ENCODE measurements at regions not wholly inside any gene's neighbourhood (a gene's known extent, or its start where the extent isn't known, plus 50 kb on each side); places are given as distances from the start of the nearest gene placed in this dataset.

DNA sequence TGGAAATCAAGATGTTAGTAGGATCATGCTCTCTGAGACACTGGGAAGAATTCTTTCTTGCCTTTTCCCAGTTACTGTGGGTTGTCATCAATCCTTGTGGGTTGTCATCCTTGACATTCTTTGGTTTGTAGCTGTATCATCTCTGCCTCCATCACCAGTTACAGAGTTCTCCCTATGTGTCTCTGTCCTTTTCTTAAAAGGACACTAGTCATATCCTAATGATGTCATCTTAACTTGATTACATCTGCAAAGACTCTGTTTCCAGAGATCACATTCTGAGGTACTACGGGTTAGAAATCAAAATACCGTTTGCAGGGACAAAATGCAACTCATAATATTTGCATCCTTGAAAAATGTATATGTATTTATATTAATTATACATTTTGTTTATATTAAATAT lies 500.4 kb downstream of the ZBBX start:
- Histone ChIP-seq H3K9me2 (replicated peaks; ENCODE audit: control insufficient read depth, low read length) (no peaks in the 10 kb centered on the region), H3K4me1 (ENCODE audit: control insufficient read depth, low read length) (no peaks in the 10 kb centered on the region), H3K9me3 (ENCODE audit: control insufficient read depth, insufficient read depth, low read length) (no peaks in the 10 kb centered on the region), H3K4me3 (ENCODE audit: low read length) (no peak overlapping the region), H3K36me3 (ENCODE audit: control insufficient read depth, low read length) (no peaks in the 10 kb centered on the region), H3F3A (ENCODE audit: control insufficient read depth, insufficient read depth) (no peaks in the 10 kb centered on the region), H3K79me2 (ENCODE audit: control insufficient read depth, low read length) (no peaks in the 10 kb centered on the region), H3K4me2 (ENCODE audit: low read length) (no peak overlapping the region), H3K27ac (ENCODE audit: low read depth, low read length) (no peak overlapping the region), H4K20me1 (ENCODE audit: control insufficient read depth, insufficient read depth, low read depth, low read length) (no peaks in the 10 kb centered on the region), H3K27me3 (ENCODE audit: control insufficient read depth, low read length) (no peaks in the 10 kb centered on the region)
- TF ChIP-seq, protein P1, sequence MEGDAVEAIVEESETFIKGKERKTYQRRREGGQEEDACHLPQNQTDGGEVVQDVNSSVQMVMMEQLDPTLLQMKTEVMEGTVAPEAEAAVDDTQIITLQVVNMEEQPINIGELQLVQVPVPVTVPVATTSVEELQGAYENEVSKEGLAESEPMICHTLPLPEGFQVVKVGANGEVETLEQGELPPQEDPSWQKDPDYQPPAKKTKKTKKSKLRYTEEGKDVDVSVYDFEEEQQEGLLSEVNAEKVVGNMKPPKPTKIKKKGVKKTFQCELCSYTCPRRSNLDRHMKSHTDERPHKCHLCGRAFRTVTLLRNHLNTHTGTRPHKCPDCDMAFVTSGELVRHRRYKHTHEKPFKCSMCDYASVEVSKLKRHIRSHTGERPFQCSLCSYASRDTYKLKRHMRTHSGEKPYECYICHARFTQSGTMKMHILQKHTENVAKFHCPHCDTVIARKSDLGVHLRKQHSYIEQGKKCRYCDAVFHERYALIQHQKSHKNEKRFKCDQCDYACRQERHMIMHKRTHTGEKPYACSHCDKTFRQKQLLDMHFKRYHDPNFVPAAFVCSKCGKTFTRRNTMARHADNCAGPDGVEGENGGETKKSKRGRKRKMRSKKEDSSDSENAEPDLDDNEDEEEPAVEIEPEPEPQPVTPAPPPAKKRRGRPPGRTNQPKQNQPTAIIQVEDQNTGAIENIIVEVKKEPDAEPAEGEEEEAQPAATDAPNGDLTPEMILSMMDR (IDR thresholded peaks at IDR 0.05; ENCODE audit: low read depth, low read length, poor library complexity, severe bottlenecking), result no peak
- TF ChIP-seq EZH2phosphoT487 (IDR thresholded peaks at IDR 0.05; ENCODE audit: borderline replicate concordance, low read length), result no peak

DNA sequence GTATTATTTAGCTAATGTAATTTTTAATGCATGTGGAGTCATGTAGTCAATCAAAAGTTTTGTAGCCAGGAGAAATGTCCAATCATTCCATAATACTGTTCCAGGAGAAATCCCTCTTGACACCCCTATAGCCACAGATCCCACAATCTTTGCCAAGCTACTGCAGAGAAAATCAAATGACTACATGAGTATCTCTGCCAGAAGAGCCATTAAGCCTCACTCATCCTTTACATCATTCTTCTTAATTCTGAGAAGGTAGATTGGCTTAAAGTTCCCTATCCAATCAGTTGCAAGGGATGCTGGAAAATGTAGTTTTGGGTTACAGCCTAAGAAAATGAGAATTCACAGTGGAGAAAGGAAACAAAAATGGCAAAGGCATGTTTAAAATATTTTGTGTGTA lies 502.1 kb downstream of the ZBBX start:
- H3K9me2 ChIP-seq (replicated peaks; ENCODE audit: control insufficient read depth, low read length), result no peaks in the 10 kb centered on the region
- H3K27me3 ChIP-seq (ENCODE audit: control insufficient read depth, low read length), result no peaks in the 10 kb centered on the region
- TF ChIP-seq EZH2phosphoT487 (IDR thresholded peaks at IDR 0.05; ENCODE audit: borderline replicate concordance, low read length), result no peak
- TF ChIP-seq, protein P1 (IDR thresholded peaks at IDR 0.05; ENCODE audit: low read depth, low read length, poor library complexity, severe bottlenecking), result no peak
- H3K4me3 ChIP-seq (ENCODE audit: low read length), result no peak overlapping the region
- H4K20me1 ChIP-seq (ENCODE audit: control insufficient read depth, insufficient read depth, low read depth, low read length), result no peaks in the 10 kb centered on the region
- no peaks in the 10 kb centered on the region for H3K36me3 ChIP-seq (ENCODE audit: control insufficient read depth, low read length)
- H3K4me2 ChIP-seq (ENCODE audit: low read length), result no peak overlapping the region
- no peaks in the 10 kb centered on the region for H3F3A ChIP-seq (ENCODE audit: control insufficient read depth, insufficient read depth)
- no peak overlapping the region for H3K27ac ChIP-seq (ENCODE audit: low read depth, low read length)
- no peaks in the 10 kb centered on the region for H3K9me3 ChIP-seq (ENCODE audit: control insufficient read depth, insufficient read depth, low read length)
- H3K79me2 ChIP-seq (ENCODE audit: control insufficient read depth, low read length), result no peaks in the 10 kb centered on the region
- H3K4me1 ChIP-seq (ENCODE audit: control insufficient read depth, low read length), result no peaks in the 10 kb centered on the region

DNA sequence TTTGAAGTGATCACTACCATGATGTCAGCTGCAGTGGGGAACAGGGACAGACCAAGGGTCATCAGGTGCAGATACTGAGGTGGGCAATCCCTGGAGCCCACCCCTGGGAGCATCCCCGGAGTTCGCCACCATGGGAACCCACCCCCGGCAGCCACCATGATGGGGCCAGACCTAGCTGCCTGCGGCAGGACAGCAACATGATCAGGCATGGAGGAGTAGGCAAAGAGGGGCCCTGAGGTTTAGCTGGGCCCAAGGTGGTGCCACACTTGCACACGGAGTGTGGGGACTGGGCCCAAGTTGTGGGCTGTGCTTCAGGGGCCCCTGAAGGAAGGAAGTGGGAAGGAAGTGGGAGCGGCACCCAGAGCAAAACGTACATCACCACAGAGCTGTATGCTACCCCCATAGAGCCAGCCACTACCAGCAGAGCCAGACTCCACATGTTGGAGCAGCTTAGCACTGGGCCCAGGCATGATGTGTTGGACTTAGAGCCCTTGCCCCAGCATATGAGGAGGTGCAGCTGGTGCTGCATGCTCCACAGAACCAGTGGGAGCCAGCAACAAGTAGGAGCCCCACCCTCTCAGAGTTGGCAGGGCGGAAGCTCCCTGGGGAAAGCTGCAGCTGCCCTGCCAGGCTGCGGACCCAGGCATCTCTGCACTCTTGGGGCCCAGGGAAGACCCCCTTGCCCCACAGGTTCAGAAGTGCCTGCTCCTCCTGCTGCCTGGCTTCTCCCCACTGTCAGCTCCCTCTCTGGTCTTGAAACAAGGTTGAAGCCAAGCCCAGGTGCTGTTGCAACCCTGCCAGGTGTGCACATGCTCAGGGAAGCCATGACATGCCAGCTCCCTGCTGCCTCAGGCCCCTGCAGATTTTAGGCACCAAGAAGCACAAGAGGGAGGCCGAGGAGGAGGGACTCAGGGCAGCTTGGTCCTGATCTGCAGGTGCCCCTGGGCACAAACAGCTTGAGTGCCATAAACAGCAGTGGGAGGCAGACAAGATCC lies 515.3 kb downstream of the ZBBX start:
- no peaks in the 10 kb centered on the region for H3K36me3 ChIP-seq (ENCODE audit: control insufficient read depth, low read length)
- H4K20me1 ChIP-seq (ENCODE audit: control insufficient read depth, insufficient read depth, low read depth, low read length), result no peaks in the 10 kb centered on the region
- no peak overlapping the region for H3K27ac ChIP-seq (ENCODE audit: low read depth, low read length)
- H3F3A ChIP-seq (ENCODE audit: control insufficient read depth, insufficient read depth), result no peaks in the 10 kb centered on the region
- no peaks in the 10 kb centered on the region for H3K9me2 ChIP-seq (replicated peaks; ENCODE audit: control insufficient read depth, low read length)
- TF ChIP-seq, protein P1 (IDR thresholded peaks at IDR 0.05; ENCODE audit: low read depth, low read length, poor library complexity, severe bottlenecking), result no peak
- TF ChIP-seq EZH2phosphoT487 (IDR thresholded peaks at IDR 0.05; ENCODE audit: borderline replicate concordance, low read length), result no peak
- peaks cover 11% of the 10 kb centered on the region; the same call in 1 of the 2 replicates for H3K9me3 ChIP-seq (ENCODE audit: control insufficient read depth, insufficient read depth, low read length)
- no peaks in the 10 kb centered on the region for H3K79me2 ChIP-seq (ENCODE audit: control insufficient read depth, low read length)
- no peaks in the 10 kb centered on the region for H3K4me1 ChIP-seq (ENCODE audit: control insufficient read depth, low read length)
- H3K27me3 ChIP-seq (ENCODE audit: control insufficient read depth, low read length), result no peaks in the 10 kb centered on the region
- H3K4me3 ChIP-seq (ENCODE audit: low read length), result no peak overlapping the region
- H3K4me2 ChIP-seq (ENCODE audit: low read length), result no peak overlapping the region
